Uterus (tissue), 3 donors: ENCODE measurements at regions not wholly inside any gene's neighbourhood (a gene's known extent, or its start where the extent isn't known, plus 50 kb on each side); places are given as distances from the start of the nearest gene placed in this dataset.

Experiments
- DNase-seq, 2 donors: peaks; one replicate each; pipeline ENCODE4 v3.0.0-alpha.2; 2019 to 2020
- H3K27ac ChIP-seq, 2 donors: fragments of 200-600 bp; sonication (generic); 1 replicate in 1 of 2; 2 replicates in 1 of 2; pipeline ENCODE4 v1.5.1; 2016 to 2018
- H3K27me3 ChIP-seq, 2 donors: fragments of 200-600 bp; sonication (generic); one replicate each; pipeline ENCODE4 v1.5.1; 2018 to 2019; ENCODE audit warnings: control low read depth in 1 of 2
- H3K36me3 ChIP-seq, 2 donors: fragments of 200-600 bp; sonication (generic); one replicate each; pipeline ENCODE4 v1.5.1; 2019; ENCODE audit warnings: control low read depth in 1 of 2
- H3K4me1 ChIP-seq, 2 donors: fragments of 200-600 bp; sonication (generic); one replicate each; pipeline ENCODE4 v1.5.1; 2018 to 2019; ENCODE audit warnings: control low read depth in 1 of 2
- H3K4me3 ChIP-seq, 2 donors: fragments of 200-600 bp; sonication (generic); 1 replicate in 1 of 2; 2 replicates in 1 of 2; pipeline ENCODE4 v1.5.1; 2018 to 2019; ENCODE audit warnings: mild to moderate bottlenecking in 1 of 2
- H3K9me3 ChIP-seq, 2 donors: fragments of 200-600 bp; sonication (generic); one replicate each; pipeline ENCODE4 v1.5.1; 2019; ENCODE audit warnings: control low read depth in 1 of 2
- POLR2A ChIP-seq, 2 donors: fragments of 450-650 bp; IDR thresholded peaks; one replicate each; pipeline ENCODE4 v1.6.1; 2016; ENCODE audit warnings: antibody characterized with exemption in 2 of 2, mild to moderate bottlenecking in 1 of 2, moderate library complexity in 1 of 2
- intact Hi-C: fragments of 100-400 bp; cut with DNase I; formaldehyde crosslinking; loops from one replicate; pipeline ENCODE4 v1.15.1; 2023; ENCODE audit warnings: low total_unique reads
- TF ChIP-seq, protein P1 (sequence below), 4 experiments: fragments of 200-600 bp in 2 of 4; fragments of 450-650 bp in 2 of 4; sonication (generic) in 2 of 4; IDR thresholded peaks; one replicate each; pipeline ENCODE4 v1.5.1; 2016 to 2019; ENCODE audit warnings: antibody characterized with exemption in 4 of 4, mild to moderate bottlenecking in 2 of 4, moderate library complexity in 1 of 4
- donor health status: DM: yes; HTN: yes; CAD: no.

DNA sequence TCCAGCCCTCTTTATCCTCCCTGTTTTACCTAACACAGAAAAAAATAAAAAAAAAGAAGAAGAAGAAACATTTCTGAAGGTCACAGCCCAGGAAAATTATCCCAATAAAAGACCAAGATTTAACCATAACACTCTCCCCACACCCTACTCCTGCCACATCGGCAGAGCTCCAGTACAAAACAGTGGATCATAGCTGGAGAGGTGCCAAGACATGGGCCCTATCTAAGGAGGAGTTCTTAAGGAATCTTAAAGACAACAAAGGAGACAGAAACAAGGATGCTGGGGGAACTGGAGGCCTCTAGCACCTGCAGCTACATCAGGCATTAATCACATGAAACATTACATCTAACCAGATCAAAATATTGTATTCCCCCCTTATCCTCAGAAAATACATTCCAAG is 432.8 kb downstream of the MATN1 start:
- intact Hi-C loops = no loop called here
- H3K27me3 ChIP-seq = no peaks in the 10 kb centered on the region
- no peak for DNase-seq
- H3K36me3 ChIP-seq = no peaks in the 10 kb centered on the region
- TF ChIP-seq, protein P1, sequence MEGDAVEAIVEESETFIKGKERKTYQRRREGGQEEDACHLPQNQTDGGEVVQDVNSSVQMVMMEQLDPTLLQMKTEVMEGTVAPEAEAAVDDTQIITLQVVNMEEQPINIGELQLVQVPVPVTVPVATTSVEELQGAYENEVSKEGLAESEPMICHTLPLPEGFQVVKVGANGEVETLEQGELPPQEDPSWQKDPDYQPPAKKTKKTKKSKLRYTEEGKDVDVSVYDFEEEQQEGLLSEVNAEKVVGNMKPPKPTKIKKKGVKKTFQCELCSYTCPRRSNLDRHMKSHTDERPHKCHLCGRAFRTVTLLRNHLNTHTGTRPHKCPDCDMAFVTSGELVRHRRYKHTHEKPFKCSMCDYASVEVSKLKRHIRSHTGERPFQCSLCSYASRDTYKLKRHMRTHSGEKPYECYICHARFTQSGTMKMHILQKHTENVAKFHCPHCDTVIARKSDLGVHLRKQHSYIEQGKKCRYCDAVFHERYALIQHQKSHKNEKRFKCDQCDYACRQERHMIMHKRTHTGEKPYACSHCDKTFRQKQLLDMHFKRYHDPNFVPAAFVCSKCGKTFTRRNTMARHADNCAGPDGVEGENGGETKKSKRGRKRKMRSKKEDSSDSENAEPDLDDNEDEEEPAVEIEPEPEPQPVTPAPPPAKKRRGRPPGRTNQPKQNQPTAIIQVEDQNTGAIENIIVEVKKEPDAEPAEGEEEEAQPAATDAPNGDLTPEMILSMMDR (IDR thresholded peaks at IDR 0.05) = no peak
- no peak for TF ChIP-seq POLR2A (IDR thresholded peaks at IDR 0.05)
- H3K4me3 ChIP-seq = no peak overlapping the region
- H3K27ac ChIP-seq = no peak overlapping the region
- no peaks in the 10 kb centered on the region for H3K4me1 ChIP-seq
- no peaks in the 10 kb centered on the region for H3K9me3 ChIP-seq

- Histone ChIP-seq H3K27me3 (no peaks in the 10 kb centered on the region), H3K9me3 (no peaks in the 10 kb centered on the region), H3K4me1 (no peaks in the 10 kb centered on the region), H3K4me3 (no peak overlapping the region), H3K36me3 (no peaks in the 10 kb centered on the region), H3K27ac (no peak overlapping the region)
- DNase-seq = no peak
- intact Hi-C loops = no loop called here
- no peak for TF ChIP-seq POLR2A (IDR thresholded peaks at IDR 0.05)
- TF ChIP-seq, protein P1 (IDR thresholded peaks at IDR 0.05) = no peak
Observed at GRCh38 chr1:30287976-30288375, 435.4 kb downstream of the MATN1 start.

DNA sequence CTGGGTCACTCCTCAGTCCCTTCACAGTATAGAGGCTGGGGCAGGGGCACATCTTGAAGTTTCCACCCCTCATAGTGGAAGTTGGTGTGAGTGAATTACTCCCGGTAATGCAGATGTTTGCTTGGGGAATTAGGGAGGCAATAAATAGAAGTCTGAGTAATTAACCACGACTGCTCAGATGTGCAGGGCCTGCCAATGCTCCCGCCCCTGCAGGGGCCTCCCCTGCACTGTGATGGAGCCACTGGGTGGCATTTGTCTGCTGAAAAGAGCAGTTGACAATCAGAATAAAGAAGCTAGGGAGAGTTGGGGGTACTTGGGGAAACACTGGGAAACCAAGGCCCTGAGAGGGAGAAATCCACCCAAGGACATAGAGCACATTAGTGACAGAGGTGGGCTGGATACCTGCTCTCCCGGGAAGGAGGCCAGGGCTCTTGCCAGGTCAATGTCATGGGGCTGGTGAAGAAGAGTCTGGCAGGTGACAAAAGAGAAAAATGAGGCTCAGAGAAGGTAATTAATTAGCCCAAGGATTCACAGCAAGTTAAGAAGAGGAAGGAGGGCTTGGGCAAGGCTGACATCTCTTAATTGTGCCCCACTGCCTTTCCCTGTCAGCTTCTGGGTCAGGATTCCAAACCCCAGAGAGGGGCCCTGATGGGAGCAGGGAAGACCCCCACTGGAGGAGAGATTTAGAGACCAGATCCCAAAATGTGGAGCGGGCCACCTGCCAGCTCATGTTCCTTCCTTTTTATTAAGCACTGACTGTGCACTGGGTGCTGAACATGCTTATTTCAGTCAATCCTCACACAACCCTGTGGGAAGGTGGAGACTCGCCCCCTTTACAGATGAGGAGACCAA is 436.2 kb downstream of the MATN1 start:
- TF ChIP-seq, protein P1 (IDR thresholded peaks at IDR 0.05) = no peak
- no peak for DNase-seq
- no peak overlapping the region for H3K27ac ChIP-seq
- H3K36me3 ChIP-seq = no peaks in the 10 kb centered on the region
- H3K4me1 ChIP-seq = no peaks in the 10 kb centered on the region
- intact Hi-C loops = no loop called here
- H3K27me3 ChIP-seq = no peaks in the 10 kb centered on the region
- no peaks in the 10 kb centered on the region for H3K9me3 ChIP-seq
- H3K4me3 ChIP-seq = no peak overlapping the region

DNA sequence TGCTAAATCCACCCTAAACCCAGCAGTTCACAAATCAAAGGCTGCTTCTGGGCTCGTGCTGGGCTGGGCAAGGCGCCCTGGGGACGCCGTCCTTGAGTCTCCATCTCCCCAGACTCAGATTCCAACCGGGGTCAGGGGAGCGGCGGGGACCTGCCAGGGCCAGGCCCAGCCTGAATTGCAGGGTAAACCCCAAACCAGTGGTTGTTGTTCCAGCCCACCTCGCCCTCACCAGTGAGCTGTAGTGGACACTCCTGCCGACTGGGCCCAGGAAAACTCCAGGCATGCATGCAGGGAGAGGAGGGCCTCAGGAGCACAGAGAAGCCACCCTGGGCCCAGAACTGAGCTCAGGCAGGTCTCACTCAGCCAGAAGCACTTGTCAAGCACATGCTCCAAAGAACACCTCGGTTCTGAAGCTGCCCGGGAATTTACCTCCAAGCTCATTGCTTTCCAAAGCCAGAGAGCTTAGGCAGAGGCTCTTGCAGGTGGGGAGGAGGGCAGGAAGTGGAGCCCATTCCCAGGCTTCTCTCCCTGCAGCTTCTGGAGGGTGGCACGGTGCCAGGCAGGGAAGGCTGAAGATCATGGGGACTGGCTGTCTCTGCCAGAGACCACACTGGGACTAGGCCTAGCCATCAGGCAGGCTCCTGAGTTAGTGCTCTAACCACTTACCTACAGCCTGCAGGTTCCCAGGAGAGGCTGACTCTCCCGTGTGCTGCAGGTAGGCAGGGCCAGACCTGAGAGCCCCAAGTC is 437.0 kb downstream of the MATN1 start:
- no peak overlapping the region for H3K4me3 ChIP-seq
- no peak for DNase-seq
- TF ChIP-seq, protein P1 (IDR thresholded peaks at IDR 0.05) = no peak
- TF ChIP-seq POLR2A (IDR thresholded peaks at IDR 0.05) = no peak
- H3K27ac ChIP-seq = no peak overlapping the region
- no peaks in the 10 kb centered on the region for H3K4me1 ChIP-seq
- H3K9me3 ChIP-seq = no peaks in the 10 kb centered on the region
- intact Hi-C loops = no loop called here
- H3K36me3 ChIP-seq = no peaks in the 10 kb centered on the region
- no peaks in the 10 kb centered on the region for H3K27me3 ChIP-seq

DNA sequence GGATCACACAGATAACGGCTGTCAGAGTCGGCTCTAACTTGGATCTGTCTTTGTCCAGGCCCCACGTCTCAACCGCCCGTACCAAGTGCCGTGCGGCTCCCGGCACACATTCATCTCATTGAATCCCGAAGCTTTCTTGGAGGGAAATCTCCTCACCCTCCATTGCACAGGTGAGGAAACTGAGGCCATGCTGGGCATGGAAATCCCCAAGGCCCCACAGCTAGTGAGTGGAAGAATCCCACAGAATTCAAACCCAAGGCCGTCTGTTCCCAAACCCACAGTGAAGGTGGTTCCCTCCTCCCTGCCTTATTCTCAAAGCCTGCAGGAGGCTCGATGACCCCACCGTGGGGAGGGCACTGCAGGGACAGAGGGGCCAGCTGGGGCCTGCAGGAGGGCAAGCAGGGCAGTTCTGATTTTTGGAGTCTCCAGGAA is 437.9 kb downstream of the MATN1 start:
- intact Hi-C loops = no loop called here
- H3K9me3 ChIP-seq = no peaks in the 10 kb centered on the region
- H3K4me1 ChIP-seq = no peaks in the 10 kb centered on the region
- no peak overlapping the region for H3K27ac ChIP-seq
- H3K36me3 ChIP-seq = no peaks in the 10 kb centered on the region
- TF ChIP-seq, protein P1 (IDR thresholded peaks at IDR 0.05) = no peak
- no peak for TF ChIP-seq POLR2A (IDR thresholded peaks at IDR 0.05)
- no peaks in the 10 kb centered on the region for H3K27me3 ChIP-seq
- no peak overlapping the region for H3K4me3 ChIP-seq
- DNase-seq = no peak
